ENCODE measurements at regions not wholly inside any gene's neighbourhood (a gene's known extent, or its start where the extent isn't known, plus 50 kb on each side); places are given as distances from the start of the nearest gene placed in this dataset.

DNA sequence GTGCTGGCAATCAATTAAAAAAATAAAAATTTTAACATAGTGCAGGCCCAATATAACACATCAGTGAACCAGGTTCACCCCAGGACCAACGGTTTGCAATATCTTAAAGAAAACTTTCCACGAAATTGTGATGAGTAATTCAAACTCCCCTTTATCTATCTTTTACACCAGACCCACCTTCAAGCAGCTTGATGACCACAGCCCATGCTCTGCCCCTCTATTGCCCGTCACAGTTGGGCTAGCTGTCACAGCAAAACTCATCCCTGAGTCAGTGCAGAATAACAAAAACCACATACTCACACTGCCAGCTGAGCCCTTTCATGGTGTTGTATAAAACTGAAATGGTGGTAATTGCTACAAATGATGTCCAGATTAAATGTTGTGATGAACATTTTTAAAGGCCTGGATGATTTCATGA lies 112.5 kb upstream of the CREB1 start (continued):
- TF ChIP-seq, protein P1, sequence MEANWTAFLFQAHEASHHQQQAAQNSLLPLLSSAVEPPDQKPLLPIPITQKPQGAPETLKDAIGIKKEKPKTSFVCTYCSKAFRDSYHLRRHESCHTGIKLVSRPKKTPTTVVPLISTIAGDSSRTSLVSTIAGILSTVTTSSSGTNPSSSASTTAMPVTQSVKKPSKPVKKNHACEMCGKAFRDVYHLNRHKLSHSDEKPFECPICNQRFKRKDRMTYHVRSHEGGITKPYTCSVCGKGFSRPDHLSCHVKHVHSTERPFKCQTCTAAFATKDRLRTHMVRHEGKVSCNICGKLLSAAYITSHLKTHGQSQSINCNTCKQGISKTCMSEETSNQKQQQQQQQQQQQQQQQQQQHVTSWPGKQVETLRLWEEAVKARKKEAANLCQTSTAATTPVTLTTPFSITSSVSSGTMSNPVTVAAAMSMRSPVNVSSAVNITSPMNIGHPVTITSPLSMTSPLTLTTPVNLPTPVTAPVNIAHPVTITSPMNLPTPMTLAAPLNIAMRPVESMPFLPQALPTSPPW (CRISPR knock-in tag; IDR thresholded peaks at IDR 0.05), result peak; percentile 35; the same call in 1 of the 2 replicates
- TF ChIP-seq TCF3 (CRISPR knock-in tag; IDR thresholded peaks at IDR 0.05) (peak; percentile 91), EP400 (IDR thresholded peaks at IDR 0.05) (0 out of 2 replicates have a peak, but pooled peaks have one; percentile 21), NCOA1 (IDR thresholded peaks at IDR 0.05; ENCODE audit: low read depth) (peak; percentile 79; the same call in 1 of the 2 replicates), BRD4 (IDR thresholded peaks at IDR 0.05) (peak; percentile 2; the same call in 1 of the 2 replicates), C11orf30 (IDR thresholded peaks at IDR 0.05; ENCODE audit: low read depth) (peak; percentile 27; the same call in 1 of the 2 replicates), EHMT2 (IDR thresholded peaks at IDR 0.05) (0 out of 2 replicates have a peak, but pooled peaks have one; percentile 55), ZC3H11A (IDR thresholded peaks at IDR 0.05; ENCODE audit: low read depth, low read length) (no peak), CBX3 (IDR thresholded peaks at IDR 0.05; ENCODE audit: borderline replicate concordance in 1 of 2, low read length in 2 of 2) (peak in 1 of 2 experiments; percentile 68; a peak in 1 of 3 replicates), ARID1B (IDR thresholded peaks at IDR 0.05) (peak; percentile 95), CREM (IDR thresholded peaks at IDR 0.05; ENCODE audit: low read depth) (peak; percentile 79), KLF16 (IDR thresholded peaks at IDR 0.05) (peak; percentile 65), ATF1 (CRISPR knock-in tag; IDR thresholded peaks at IDR 0.05) (no peak), ATF1 (tag; IDR thresholded peaks at IDR 0.05) (peak; percentile 42), RNF2 (IDR thresholded peaks at IDR 0.05) (peak; percentile 80), POLR2AphosphoS5 (IDR thresholded peaks at IDR 0.05; ENCODE audit: control insufficient read depth, insufficient read depth, low read depth, low read length) (peak; percentile 74), LEF1 (IDR thresholded peaks at IDR 0.05) (0 out of 2 replicates have a peak, but pooled peaks have one; percentile 36), CBFA2T2 (conservative IDR thresholded peaks at IDR 0.05) (peak; percentile 86), TEAD4 (IDR thresholded peaks at IDR 0.05; ENCODE audit: low read length) (peak; percentile 89), TEAD4 (CRISPR knock-in tag; IDR thresholded peaks at IDR 0.05; ENCODE audit: borderline replicate concordance) (no peak), SMARCC2 (IDR thresholded peaks at IDR 0.05; ENCODE audit: low read depth) (0 out of 2 replicates have a peak, but pooled peaks have one; percentile 63), TOE1 (IDR thresholded peaks at IDR 0.05; ENCODE audit: borderline replicate concordance) (peak; percentile 46; the same call in 1 of the 2 replicates), TOE1 (CRISPR knock-in tag; IDR thresholded peaks at IDR 0.05; ENCODE audit: borderline replicate concordance, low read depth) (no peak)
- TF ChIP-seq, protein P2, sequence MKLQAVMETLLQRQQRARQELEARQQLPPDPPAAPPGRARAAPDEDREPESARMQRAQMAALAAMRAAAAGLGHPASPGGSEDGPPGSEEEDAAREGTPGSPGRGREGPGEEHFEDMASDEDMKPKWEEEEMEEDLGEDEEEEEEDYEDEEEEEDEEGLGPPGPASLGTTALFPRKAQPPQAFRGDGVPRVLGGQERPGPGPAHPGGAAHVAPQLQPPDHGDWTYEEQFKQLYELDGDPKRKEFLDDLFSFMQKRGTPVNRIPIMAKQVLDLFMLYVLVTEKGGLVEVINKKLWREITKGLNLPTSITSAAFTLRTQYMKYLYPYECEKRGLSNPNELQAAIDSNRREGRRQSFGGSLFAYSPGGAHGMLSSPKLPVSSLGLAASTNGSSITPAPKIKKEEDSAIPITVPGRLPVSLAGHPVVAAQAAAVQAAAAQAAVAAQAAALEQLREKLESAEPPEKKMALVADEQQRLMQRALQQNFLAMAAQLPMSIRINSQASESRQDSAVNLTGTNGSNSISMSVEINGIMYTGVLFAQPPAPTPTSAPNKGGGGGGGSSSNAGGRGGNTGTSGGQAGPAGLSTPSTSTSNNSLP (IDR thresholded peaks at IDR 0.05; ENCODE audit: borderline replicate concordance, low read depth, low read length), result 0 out of 2 replicates have a peak, but pooled peaks have one; percentile 38
- TF ChIP-seq, protein P3, sequence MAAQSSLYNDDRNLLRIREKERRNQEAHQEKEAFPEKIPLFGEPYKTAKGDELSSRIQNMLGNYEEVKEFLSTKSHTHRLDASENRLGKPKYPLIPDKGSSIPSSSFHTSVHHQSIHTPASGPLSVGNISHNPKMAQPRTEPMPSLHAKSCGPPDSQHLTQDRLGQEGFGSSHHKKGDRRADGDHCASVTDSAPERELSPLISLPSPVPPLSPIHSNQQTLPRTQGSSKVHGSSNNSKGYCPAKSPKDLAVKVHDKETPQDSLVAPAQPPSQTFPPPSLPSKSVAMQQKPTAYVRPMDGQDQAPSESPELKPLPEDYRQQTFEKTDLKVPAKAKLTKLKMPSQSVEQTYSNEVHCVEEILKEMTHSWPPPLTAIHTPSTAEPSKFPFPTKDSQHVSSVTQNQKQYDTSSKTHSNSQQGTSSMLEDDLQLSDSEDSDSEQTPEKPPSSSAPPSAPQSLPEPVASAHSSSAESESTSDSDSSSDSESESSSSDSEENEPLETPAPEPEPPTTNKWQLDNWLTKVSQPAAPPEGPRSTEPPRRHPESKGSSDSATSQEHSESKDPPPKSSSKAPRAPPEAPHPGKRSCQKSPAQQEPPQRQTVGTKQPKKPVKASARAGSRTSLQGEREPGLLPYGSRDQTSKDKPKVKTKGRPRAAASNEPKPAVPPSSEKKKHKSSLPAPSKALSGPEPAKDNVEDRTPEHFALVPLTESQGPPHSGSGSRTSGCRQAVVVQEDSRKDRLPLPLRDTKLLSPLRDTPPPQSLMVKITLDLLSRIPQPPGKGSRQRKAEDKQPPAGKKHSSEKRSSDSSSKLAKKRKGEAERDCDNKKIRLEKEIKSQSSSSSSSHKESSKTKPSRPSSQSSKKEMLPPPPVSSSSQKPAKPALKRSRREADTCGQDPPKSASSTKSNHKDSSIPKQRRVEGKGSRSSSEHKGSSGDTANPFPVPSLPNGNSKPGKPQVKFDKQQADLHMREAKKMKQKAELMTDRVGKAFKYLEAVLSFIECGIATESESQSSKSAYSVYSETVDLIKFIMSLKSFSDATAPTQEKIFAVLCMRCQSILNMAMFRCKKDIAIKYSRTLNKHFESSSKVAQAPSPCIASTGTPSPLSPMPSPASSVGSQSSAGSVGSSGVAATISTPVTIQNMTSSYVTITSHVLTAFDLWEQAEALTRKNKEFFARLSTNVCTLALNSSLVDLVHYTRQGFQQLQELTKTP (IDR thresholded peaks at IDR 0.05; ENCODE audit: low read depth in 1 of 2, partially characterized antibody in 2 of 2), result peak in 1 of 2 experiments; percentile 30

All from K562 (cell line).